Fibroblast of pulmonary artery (primary cell): ENCODE measurements at regions not wholly inside any gene's neighbourhood (a gene's known extent, or its start where the extent isn't known, plus 50 kb on each side); places are given as distances from the start of the nearest gene placed in this dataset.

Source experiments
- DNase-seq: peaks from one replicate; pipeline ENCODE4 v3.0.0-alpha.2; 2010; ENCODE audit warnings: low read depth
- H3K4me3 ChIP-seq: replicated peaks from 2 replicates; pipeline ENCODE4 v1.5.1; 2011; ENCODE audit warnings: low read depth, mild to moderate bottlenecking, control low read depth, low read length, moderate library complexity
- TF ChIP-seq, protein P1 (sequence below): IDR thresholded peaks from 2 replicates; pipeline ENCODE4 v1.5.1; 2011; ENCODE audit warnings: mild to moderate bottlenecking, control low read depth, low read length, inconsistent platforms; ENCODE audit errors: missing control alignments

DNA sequence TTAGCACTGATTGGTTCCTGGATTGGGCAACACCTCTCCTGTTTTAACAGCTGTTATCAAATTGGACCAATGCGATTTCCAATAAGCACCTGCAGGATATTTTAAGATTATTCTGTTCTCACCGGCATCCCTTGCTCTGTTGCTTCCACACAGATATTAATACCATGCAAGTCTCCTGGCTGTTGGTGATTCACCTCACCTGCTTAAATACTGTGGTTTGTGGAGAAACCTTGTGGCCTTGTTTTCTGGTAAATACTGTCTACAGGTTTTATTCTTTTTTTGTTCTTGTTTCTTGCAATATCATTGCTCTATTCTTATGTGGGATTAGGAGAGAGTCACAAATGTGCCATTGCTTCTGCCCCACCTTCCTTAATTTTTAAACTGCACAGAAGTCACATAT lies 448.1 kb upstream of the NXPH2 start:
- TF ChIP-seq, protein P1, sequence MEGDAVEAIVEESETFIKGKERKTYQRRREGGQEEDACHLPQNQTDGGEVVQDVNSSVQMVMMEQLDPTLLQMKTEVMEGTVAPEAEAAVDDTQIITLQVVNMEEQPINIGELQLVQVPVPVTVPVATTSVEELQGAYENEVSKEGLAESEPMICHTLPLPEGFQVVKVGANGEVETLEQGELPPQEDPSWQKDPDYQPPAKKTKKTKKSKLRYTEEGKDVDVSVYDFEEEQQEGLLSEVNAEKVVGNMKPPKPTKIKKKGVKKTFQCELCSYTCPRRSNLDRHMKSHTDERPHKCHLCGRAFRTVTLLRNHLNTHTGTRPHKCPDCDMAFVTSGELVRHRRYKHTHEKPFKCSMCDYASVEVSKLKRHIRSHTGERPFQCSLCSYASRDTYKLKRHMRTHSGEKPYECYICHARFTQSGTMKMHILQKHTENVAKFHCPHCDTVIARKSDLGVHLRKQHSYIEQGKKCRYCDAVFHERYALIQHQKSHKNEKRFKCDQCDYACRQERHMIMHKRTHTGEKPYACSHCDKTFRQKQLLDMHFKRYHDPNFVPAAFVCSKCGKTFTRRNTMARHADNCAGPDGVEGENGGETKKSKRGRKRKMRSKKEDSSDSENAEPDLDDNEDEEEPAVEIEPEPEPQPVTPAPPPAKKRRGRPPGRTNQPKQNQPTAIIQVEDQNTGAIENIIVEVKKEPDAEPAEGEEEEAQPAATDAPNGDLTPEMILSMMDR = no peak
- H3K4me3 ChIP-seq = no peak overlapping the region
- no peak for DNase-seq

DNA sequence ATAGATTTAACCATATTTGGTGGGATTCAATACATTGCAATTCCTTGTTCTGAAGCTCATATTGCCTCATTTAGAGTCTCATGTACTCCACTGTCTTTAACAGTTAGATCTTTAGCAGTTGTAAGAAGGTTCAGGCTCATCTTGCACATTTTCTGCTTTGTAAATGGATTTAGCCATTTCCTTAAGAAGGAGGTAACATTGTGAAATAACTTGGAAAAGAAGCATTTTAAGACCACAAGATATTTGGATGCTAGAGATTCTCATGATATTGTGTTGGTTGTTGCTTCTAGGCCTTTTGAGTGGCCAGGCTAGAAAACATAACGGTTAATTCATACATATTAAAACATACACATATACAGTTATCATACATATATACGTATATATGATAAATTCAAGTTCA lies 445.8 kb upstream of the NXPH2 start:
- TF ChIP-seq, protein P1 = no peak
- DNase-seq = no peak
- H3K4me3 ChIP-seq = no peak overlapping the region

DNA sequence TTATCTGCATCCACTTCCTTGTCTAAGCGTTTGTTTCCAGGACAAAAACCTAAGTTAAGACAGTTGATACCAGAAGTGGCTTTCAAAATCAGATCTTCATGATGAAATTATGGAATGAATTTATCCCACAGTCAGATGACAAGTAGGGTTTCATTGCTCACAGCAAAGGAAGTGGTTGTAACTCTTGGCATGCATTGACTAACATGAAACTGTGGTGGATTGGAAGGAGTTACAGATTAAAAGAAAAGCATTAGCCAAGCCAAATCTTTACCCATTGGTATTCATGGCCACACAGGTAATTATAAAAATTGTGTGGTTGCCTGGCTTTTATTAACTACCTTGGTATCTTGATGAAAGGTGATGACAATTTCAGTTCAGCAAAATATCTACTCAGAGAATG lies 438.0 kb upstream of the NXPH2 start:
- no peak for DNase-seq
- TF ChIP-seq, protein P1 = no peak
- no peak overlapping the region for H3K4me3 ChIP-seq

DNA sequence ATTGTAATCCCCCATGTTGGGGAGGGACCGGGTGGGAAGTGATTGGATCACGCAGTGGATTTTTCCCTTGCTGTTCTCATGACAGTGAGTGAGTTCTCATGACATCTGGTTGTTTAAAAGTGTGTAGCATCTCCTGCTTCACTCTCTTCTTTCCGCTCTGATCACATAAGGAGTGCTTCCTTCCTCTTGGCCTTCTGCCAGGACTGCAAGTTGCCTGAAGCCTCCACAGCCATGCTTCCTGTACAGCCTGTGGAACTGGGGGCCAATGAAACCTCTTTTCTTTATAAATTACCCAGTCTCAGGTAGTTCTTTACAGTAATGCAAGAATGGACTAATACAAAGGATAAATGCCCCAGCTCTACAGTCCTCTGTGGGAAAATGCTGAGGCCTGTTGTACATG lies 437.5 kb upstream of the NXPH2 start:
- DNase-seq = no peak
- TF ChIP-seq, protein P1 = no peak
- H3K4me3 ChIP-seq = no peak overlapping the region

DNA sequence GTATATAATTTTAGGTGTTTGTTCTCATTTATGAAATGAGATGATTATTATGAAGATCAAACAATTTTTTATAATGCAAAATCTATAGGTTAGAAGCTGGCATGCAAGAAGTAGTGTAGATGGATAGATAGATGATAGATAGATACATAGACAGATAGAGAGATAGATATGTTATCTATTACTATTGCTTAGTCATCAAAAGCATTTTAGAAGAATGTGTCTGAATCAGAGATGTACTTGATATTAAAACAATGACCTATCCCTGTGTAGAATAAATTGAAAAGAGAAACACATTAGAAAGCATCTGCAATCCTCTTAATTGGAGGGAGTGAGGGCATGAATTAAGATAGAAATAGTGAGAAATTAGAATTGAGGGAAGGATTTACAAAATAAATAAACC lies 436.2 kb upstream of the NXPH2 start:
- DNase-seq = no peak
- no peak overlapping the region for H3K4me3 ChIP-seq
- TF ChIP-seq, protein P1 = no peak

DNA sequence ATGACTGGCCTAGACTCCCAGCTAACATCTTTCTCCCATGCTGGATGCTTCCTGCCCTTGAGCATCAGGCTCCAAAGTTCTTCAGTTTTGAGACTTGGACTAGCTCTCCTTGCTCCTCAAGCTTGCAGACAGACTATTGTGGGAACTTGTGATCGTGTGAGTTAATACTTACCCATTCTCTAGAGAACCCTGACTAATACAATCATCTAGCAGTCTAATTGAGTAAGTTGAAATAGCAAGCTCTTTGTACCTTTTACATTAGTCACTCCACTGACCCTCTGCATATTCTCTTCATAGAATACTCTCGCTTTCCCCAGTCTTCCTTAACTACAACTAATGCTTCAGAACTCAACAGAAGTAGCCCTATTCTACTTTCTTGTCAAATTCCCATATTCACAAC lies 434.6 kb upstream of the NXPH2 start:
- H3K4me3 ChIP-seq = no peak overlapping the region
- TF ChIP-seq, protein P1 = no peak
- no peak for DNase-seq

DNA sequence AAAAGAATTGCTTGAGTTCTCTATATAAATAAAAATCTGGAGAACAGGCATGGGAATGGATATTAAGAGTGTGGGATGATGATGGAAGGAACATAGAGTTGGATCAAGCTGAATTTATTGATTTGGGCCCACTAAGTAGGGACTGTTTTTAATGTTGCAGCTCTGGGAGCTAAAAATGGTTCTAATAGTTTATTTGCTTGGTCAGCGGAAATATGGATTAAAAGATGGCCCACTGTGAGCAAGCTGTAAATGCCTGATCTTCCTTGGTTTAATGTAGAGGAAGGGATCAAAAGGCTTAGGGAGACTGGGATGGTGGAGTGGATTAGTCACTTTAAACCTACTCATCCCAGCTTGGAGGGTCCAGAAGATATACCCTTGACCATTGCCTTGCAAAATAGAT lies 429.4 kb upstream of the NXPH2 start:
- no peak overlapping the region for H3K4me3 ChIP-seq
- DNase-seq = no peak
- TF ChIP-seq, protein P1 = no peak
